A549 (cell line): ENCODE measurements at regions not wholly inside any gene's neighbourhood (a gene's known extent, or its start where the extent isn't known, plus 50 kb on each side); places are given as distances from the start of the nearest gene placed in this dataset.

Experiments
- CHD2 ChIP-seq: fragments of 150-350 bp; IDR thresholded peaks from 2 replicates; pipeline ENCODE4 v1.6.1; 2014; ENCODE audit warnings: low read length; ENCODE audit not compliant: partially characterized antibody
- EP300 ChIP-seq, 2 experiments: fragments of >200 bp; sonication (Bioruptor Twin); formaldehyde crosslinking; IDR thresholded peaks; 2 replicates in 1 of 2; 3 replicates in 1 of 2; pipeline ENCODE4 v1.6.1; 2016 to 2017
- ESRRA ChIP-seq: fragments of 150-350 bp; IDR thresholded peaks from 2 replicates; pipeline ENCODE4 v1.6.1; 2014; ENCODE audit warnings: mild to moderate bottlenecking, low read length, borderline replicate concordance
- KDM5A ChIP-seq: fragments of 200-600 bp; sonication (generic); IDR thresholded peaks from 2 replicates; pipeline ENCODE4 v1.6.1; 2016; ENCODE audit warnings: antibody characterized with exemption, mild to moderate bottlenecking
- MAFK ChIP-seq: fragments of 450-650 bp; IDR thresholded peaks from 2 replicates; pipeline ENCODE4 v1.6.1; 2014; ENCODE audit not compliant: partially characterized antibody
- PHF8 ChIP-seq: fragments of 200-600 bp; sonication (generic); IDR thresholded peaks from 2 replicates; pipeline ENCODE4 v1.6.1; 2016; ENCODE audit warnings: low read depth, mild to moderate bottlenecking, antibody characterized with exemption, moderate library complexity, borderline replicate concordance
- RNF2 ChIP-seq: fragments of 200-600 bp; sonication (generic); IDR thresholded peaks from 2 replicates; pipeline ENCODE4 v1.6.1; 2016; ENCODE audit warnings: low read depth, mild to moderate bottlenecking, antibody characterized with exemption, moderate library complexity, borderline replicate concordance
- SMC3 ChIP-seq: fragments of >200 bp; sonication (Bioruptor Twin); formaldehyde crosslinking; IDR thresholded peaks from 3 replicates; pipeline ENCODE4 v1.6.1; 2018; ENCODE audit warnings: inconsistent platforms
- USF2 ChIP-seq: fragments of 450-650 bp; IDR thresholded peaks from 2 replicates; pipeline ENCODE4 v1.6.1; 2014; ENCODE audit warnings: antibody characterized with exemption
- TF ChIP-seq, protein P1 (sequence below): IDR thresholded peaks from 2 replicates; pipeline ENCODE4 v1.6.1; 2012
- TF ChIP-seq, protein P2 (sequence below): fragments of >200 bp; sonication (Bioruptor Twin); formaldehyde crosslinking; IDR thresholded peaks from 3 replicates; pipeline ENCODE4 v1.5.1; 2016
- TF ChIP-seq, protein P3 (sequence below): IDR thresholded peaks from 2 replicates; pipeline ENCODE4 v1.6.1; 2012
- TF ChIP-seq, protein P4 (sequence below): fragments of 200-600 bp; sonication (generic); IDR thresholded peaks from 2 replicates; pipeline ENCODE4 v1.6.1; 2016; ENCODE audit warnings: antibody characterized with exemption, mild to moderate bottlenecking, moderate library complexity

GRCh38 chr10:113274176-113274829 is 278.6 kb upstream of the HABP2 start:
- TF ChIP-seq, protein P1, sequence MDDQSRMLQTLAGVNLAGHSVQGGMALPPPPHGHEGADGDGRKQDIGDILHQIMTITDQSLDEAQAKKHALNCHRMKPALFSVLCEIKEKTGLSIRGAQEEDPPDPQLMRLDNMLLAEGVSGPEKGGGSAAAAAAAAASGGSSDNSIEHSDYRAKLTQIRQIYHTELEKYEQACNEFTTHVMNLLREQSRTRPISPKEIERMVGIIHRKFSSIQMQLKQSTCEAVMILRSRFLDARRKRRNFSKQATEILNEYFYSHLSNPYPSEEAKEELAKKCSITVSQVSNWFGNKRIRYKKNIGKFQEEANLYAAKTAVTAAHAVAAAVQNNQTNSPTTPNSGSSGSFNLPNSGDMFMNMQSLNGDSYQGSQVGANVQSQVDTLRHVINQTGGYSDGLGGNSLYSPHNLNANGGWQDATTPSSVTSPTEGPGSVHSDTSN, result no peak
- TF ChIP-seq USF2 (no peak), RNF2 (no peak), KDM5A (no peak), ESRRA (no peak), MAFK (no peak), PHF8 (no peak), EP300 (IDR thresholded peaks at IDR 0.05) (no peak), CHD2 (no peak), SMC3 (no peak)
- TF ChIP-seq, protein P2, sequence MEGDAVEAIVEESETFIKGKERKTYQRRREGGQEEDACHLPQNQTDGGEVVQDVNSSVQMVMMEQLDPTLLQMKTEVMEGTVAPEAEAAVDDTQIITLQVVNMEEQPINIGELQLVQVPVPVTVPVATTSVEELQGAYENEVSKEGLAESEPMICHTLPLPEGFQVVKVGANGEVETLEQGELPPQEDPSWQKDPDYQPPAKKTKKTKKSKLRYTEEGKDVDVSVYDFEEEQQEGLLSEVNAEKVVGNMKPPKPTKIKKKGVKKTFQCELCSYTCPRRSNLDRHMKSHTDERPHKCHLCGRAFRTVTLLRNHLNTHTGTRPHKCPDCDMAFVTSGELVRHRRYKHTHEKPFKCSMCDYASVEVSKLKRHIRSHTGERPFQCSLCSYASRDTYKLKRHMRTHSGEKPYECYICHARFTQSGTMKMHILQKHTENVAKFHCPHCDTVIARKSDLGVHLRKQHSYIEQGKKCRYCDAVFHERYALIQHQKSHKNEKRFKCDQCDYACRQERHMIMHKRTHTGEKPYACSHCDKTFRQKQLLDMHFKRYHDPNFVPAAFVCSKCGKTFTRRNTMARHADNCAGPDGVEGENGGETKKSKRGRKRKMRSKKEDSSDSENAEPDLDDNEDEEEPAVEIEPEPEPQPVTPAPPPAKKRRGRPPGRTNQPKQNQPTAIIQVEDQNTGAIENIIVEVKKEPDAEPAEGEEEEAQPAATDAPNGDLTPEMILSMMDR, result no peak
- TF ChIP-seq, protein P3, sequence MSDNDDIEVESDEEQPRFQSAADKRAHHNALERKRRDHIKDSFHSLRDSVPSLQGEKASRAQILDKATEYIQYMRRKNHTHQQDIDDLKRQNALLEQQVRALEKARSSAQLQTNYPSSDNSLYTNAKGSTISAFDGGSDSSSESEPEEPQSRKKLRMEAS, result no peak
- TF ChIP-seq, protein P4, sequence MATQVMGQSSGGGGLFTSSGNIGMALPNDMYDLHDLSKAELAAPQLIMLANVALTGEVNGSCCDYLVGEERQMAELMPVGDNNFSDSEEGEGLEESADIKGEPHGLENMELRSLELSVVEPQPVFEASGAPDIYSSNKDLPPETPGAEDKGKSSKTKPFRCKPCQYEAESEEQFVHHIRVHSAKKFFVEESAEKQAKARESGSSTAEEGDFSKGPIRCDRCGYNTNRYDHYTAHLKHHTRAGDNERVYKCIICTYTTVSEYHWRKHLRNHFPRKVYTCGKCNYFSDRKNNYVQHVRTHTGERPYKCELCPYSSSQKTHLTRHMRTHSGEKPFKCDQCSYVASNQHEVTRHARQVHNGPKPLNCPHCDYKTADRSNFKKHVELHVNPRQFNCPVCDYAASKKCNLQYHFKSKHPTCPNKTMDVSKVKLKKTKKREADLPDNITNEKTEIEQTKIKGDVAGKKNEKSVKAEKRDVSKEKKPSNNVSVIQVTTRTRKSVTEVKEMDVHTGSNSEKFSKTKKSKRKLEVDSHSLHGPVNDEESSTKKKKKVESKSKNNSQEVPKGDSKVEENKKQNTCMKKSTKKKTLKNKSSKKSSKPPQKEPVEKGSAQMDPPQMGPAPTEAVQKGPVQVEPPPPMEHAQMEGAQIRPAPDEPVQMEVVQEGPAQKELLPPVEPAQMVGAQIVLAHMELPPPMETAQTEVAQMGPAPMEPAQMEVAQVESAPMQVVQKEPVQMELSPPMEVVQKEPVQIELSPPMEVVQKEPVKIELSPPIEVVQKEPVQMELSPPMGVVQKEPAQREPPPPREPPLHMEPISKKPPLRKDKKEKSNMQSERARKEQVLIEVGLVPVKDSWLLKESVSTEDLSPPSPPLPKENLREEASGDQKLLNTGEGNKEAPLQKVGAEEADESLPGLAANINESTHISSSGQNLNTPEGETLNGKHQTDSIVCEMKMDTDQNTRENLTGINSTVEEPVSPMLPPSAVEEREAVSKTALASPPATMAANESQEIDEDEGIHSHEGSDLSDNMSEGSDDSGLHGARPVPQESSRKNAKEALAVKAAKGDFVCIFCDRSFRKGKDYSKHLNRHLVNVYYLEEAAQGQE, result no peak
